ENCODE measurements at regions not wholly inside any gene's neighbourhood (a gene's known extent, or its start where the extent isn't known, plus 50 kb on each side); places are given as distances from the start of the nearest gene placed in this dataset.
"Not testable (repeated sequence)": the region's sequence is repeated elsewhere in the genome, so short reads cannot be mapped to it uniquely, and the experiment has no call there.

DNA sequence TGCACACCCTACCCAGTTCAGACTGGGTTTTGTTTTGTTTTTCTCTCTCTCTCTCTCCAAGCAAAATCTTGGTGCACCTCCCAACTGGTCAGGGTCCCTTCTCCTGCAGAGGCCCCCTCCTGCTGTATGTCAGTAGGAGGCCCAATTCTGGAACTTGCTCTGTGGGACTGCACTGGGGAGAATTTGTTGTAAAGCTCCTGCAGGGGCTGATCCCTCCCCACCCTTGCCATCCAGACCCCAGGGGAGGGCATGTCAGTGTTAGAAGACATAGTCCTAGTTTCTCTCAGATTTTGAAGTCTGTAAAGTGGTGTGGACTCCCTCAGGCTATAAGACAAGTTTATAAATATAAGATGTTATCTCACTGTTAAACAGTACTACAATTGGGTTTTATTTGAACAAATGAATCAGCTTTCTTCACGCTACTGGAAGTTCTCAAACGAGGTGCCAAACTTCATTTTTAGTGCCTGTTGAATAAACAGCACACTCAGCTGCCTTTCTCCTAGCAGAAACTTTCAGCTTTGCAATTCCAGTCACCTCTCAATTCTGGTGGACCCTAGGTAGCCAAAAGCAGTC is 88.6 kb upstream of the FRMPD3 start:
- H3K4me1 ChIP-seq (ENCODE audit: control insufficient read depth, insufficient read depth, low read length), result peaks cover 4% of the 10 kb centered on the region
- H3K4me3 ChIP-seq (ENCODE audit: low read length in 2 of 2), result no peak overlapping the region
- no peaks in the 10 kb centered on the region for H3K36me3 ChIP-seq (ENCODE audit: control insufficient read depth in 2 of 2, insufficient read depth in 2 of 2, low read length in 2 of 2)
- no peaks in the 10 kb centered on the region for H3K9me3 ChIP-seq (ENCODE audit: control insufficient read depth in 2 of 2, low read length in 2 of 2)
- H3K27ac ChIP-seq (ENCODE audit: low read length), result peak overlapping the region; percentile 31
- H3K27me3 ChIP-seq (ENCODE audit: control insufficient read depth in 1 of 2, insufficient read depth in 2 of 2, low read length in 2 of 2), result peaks cover 0 to 17% of the 10 kb centered on the region in 2 donors
- H3K9ac ChIP-seq (ENCODE audit: low read length in 2 of 2), result no peak overlapping the region

DNA sequence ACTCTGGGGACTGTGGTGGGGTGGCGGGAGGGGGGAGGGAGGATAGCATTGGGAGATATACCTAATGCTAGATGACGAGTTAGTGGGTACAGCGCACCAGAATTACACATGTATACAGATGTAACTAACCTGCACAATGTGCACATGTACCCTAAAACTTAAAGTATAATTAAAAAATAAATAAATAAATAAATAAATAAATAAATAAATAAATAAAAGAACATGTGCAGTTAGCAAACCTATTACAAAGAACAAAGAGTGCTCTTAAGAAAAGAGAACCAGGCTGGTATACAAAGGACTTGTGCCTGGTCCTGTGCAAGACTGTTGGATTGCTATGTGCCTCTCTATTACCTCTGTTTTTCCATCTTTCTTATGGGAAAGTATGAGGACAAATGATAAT is 79.3 kb upstream of the FRMPD3 start:
- not testable (repeated sequence) for H3K9me3 ChIP-seq (ENCODE audit: control insufficient read depth in 2 of 2, low read length in 2 of 2); H3K27ac ChIP-seq (ENCODE audit: low read length); H3K4me3 ChIP-seq (ENCODE audit: low read length in 2 of 2); H3K4me1 ChIP-seq (ENCODE audit: control insufficient read depth, insufficient read depth, low read length); H3K27me3 ChIP-seq (ENCODE audit: control insufficient read depth in 1 of 2, insufficient read depth in 2 of 2, low read length in 2 of 2); H3K36me3 ChIP-seq (ENCODE audit: control insufficient read depth in 2 of 2, insufficient read depth in 2 of 2, low read length in 2 of 2); H3K9ac ChIP-seq (ENCODE audit: low read length in 2 of 2)

DNA sequence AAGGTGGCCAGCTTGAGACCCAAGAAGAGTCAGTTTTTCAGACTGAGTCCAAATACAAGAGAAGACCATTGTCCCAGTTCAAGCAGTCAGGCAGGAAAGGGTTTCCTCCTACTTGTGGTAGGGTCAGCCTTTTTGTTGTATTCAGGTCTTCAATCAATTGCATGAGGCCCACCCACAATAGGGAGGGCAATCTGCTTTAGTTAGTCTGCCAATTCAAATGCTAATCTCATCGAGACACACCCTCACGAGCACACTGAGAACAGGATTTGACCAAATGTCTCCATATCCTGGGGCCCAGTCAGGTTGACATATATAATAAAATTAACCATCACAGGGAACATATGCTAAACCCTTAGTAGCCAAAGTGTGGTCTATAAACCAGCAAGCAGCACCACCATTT is 75.3 kb upstream of the FRMPD3 start:
- no peak overlapping the region for H3K9ac ChIP-seq (ENCODE audit: low read length in 2 of 2)
- no peaks in the 10 kb centered on the region for H3K4me1 ChIP-seq (ENCODE audit: control insufficient read depth, insufficient read depth, low read length)
- no peak overlapping the region for H3K27ac ChIP-seq (ENCODE audit: low read length)
- no peaks in the 10 kb centered on the region for H3K36me3 ChIP-seq (ENCODE audit: control insufficient read depth in 2 of 2, insufficient read depth in 2 of 2, low read length in 2 of 2)
- no peaks in the 10 kb centered on the region for H3K27me3 ChIP-seq (ENCODE audit: control insufficient read depth in 1 of 2, insufficient read depth in 2 of 2, low read length in 2 of 2)
- H3K4me3 ChIP-seq (ENCODE audit: low read length in 2 of 2), result no peak overlapping the region
- no peaks in the 10 kb centered on the region for H3K9me3 ChIP-seq (ENCODE audit: control insufficient read depth in 2 of 2, low read length in 2 of 2)

DNA sequence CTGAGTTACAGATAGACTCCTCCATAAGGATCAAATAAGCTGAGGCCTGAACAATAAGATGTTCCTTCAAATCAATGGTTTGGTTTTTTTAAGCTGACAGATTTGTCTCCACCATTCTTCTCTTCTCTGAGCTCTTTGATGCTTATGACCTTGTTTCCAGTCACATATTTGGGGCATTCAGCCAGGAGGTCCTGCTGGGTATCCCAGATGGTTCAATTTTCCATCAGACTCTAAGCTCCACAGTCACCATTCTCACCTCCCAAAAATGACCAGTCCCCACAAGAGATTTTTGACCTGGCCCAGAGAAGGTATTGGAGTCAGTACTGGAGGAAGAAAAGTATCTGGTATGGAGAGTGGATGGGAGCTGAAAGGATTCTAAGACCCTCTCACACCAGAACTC is 74.6 kb upstream of the FRMPD3 start:
- H3K27ac ChIP-seq (ENCODE audit: low read length), result no peak overlapping the region
- H3K9me3 ChIP-seq (ENCODE audit: control insufficient read depth in 2 of 2, low read length in 2 of 2), result no peaks in the 10 kb centered on the region
- no peaks in the 10 kb centered on the region for H3K4me1 ChIP-seq (ENCODE audit: control insufficient read depth, insufficient read depth, low read length)
- H3K9ac ChIP-seq (ENCODE audit: low read length in 2 of 2), result no peak overlapping the region
- H3K36me3 ChIP-seq (ENCODE audit: control insufficient read depth in 2 of 2, insufficient read depth in 2 of 2, low read length in 2 of 2), result no peaks in the 10 kb centered on the region
- H3K4me3 ChIP-seq (ENCODE audit: low read length in 2 of 2), result no peak overlapping the region
- no peaks in the 10 kb centered on the region for H3K27me3 ChIP-seq (ENCODE audit: control insufficient read depth in 1 of 2, insufficient read depth in 2 of 2, low read length in 2 of 2)

DNA sequence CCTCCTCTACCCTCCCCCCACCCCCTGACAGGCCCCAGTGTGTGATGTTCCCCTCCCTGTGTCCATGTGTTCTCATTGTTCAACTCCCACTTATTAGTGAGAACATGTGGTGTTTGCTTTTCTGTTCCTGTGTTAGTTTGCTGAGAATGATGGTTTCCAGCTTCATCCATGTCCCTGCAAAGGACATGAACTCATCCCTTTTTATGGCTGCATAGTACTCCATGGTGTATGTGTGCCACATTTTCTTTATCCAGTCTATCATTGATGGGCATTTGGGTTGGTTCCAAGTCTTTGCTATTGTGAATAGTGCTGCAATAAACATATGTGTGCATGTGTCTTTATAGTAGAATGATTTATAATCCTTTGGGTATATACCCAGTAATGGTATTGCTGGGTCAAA is 73.3 kb upstream of the FRMPD3 start:
- H3K27ac ChIP-seq (ENCODE audit: low read length); H3K4me1 ChIP-seq (ENCODE audit: control insufficient read depth, insufficient read depth, low read length); H3K27me3 ChIP-seq (ENCODE audit: control insufficient read depth in 1 of 2, insufficient read depth in 2 of 2, low read length in 2 of 2); H3K4me3 ChIP-seq (ENCODE audit: low read length in 2 of 2); H3K9ac ChIP-seq (ENCODE audit: low read length in 2 of 2); H3K36me3 ChIP-seq (ENCODE audit: control insufficient read depth in 2 of 2, insufficient read depth in 2 of 2, low read length in 2 of 2); H3K9me3 ChIP-seq (ENCODE audit: control insufficient read depth in 2 of 2, low read length in 2 of 2): not testable (repeated sequence)

DNA sequence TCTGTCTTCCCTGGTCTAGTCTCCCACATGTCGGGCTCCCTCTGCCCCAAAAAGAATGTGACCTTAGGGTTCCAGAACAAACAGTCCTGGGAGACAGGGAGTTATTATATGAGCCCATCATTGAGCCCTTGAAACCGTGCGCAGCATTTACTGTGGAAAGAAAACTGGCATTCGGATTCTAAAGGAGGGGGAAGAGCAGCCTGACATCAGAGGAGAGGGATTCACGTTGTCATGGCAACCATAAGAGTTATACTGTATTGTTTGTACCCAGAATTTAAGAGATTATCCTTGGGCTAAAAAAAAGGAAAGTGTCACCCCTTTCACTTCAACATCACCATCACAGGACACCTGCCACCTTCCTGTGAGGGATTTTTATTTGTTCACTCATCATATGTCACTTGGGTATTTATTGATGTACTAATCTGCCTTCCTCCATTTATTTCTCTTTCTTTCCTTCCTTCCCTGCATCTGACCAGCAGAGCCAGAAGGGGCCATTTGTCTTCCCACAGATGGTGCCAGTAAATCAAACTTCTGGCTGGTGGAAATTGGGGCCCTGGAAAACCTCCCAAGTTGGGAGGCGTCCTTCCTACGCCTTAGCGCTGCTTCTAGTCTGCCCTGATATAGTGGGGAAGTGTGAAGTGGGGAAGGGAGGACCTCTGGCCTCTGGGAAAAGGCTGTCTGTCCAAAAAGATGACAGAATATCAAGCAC is 64.9 kb upstream of the FRMPD3 start:
- Histone ChIP-seq H3K27me3 (ENCODE audit: control insufficient read depth in 1 of 2, insufficient read depth in 2 of 2, low read length in 2 of 2) (peaks cover 0 to 14% of the 10 kb centered on the region in 2 donors), H3K4me3 (ENCODE audit: low read length in 2 of 2) (no peak overlapping the region), H3K27ac (ENCODE audit: low read length) (no peak overlapping the region), H3K9me3 (ENCODE audit: control insufficient read depth in 2 of 2, low read length in 2 of 2) (no peaks in the 10 kb centered on the region), H3K9ac (ENCODE audit: low read length in 2 of 2) (no peak overlapping the region), H3K4me1 (ENCODE audit: control insufficient read depth, insufficient read depth, low read length) (no peaks in the 10 kb centered on the region), H3K36me3 (ENCODE audit: control insufficient read depth in 2 of 2, insufficient read depth in 2 of 2, low read length in 2 of 2) (no peaks in the 10 kb centered on the region)

DNA sequence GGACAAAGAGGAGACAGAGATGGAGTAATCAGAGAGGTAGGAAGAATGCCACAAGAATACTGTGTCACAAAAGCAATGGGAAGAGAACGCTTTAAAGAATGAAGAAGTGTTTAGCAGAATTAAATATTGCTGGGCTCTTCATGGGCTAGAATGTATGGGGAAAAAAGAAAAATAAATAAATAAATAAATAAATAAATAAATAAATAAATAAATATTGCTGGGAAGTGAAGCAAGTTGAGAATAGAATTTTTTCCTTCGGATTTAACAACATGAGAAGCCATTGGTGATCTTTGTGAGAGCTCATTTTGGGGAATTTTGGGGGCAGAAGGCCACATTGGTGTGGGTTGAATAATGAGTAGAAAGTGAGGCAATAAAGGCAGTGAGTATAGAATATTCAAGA is 59.7 kb upstream of the FRMPD3 start:
- Histone ChIP-seq H3K4me1 (ENCODE audit: control insufficient read depth, insufficient read depth, low read length) (no peaks in the 10 kb centered on the region), H3K9me3 (ENCODE audit: control insufficient read depth in 2 of 2, low read length in 2 of 2) (no peaks in the 10 kb centered on the region), H3K9ac (ENCODE audit: low read length in 2 of 2) (no peak overlapping the region), H3K4me3 (ENCODE audit: low read length in 2 of 2) (no peak overlapping the region), H3K27me3 (ENCODE audit: control insufficient read depth in 1 of 2, insufficient read depth in 2 of 2, low read length in 2 of 2) (peaks cover 0 to 7% of the 10 kb centered on the region in 2 donors), H3K27ac (ENCODE audit: low read length) (no peak overlapping the region), H3K36me3 (ENCODE audit: control insufficient read depth in 2 of 2, insufficient read depth in 2 of 2, low read length in 2 of 2) (no peaks in the 10 kb centered on the region)

DNA sequence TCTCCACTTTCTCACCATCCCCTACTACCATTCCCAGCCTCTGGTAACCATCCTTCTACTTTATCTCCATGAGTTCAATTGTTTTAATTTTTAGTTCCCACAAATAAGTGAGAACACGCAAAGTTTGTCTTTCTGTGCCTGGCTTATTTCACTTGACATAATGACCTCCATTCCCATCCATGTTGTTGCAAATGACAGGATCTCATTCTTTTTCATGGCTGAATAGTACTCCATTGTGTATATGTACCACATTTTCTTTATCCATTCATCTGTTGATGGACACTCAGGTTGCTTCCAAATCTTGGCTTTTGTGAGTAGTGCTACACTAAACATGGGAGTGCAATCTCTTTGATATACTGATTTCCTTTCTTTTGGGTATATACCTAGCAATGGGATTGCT is 55.8 kb upstream of the FRMPD3 start:
- not testable (repeated sequence) for H3K27ac ChIP-seq (ENCODE audit: low read length); H3K27me3 ChIP-seq (ENCODE audit: control insufficient read depth in 1 of 2, insufficient read depth in 2 of 2, low read length in 2 of 2); H3K36me3 ChIP-seq (ENCODE audit: control insufficient read depth in 2 of 2, insufficient read depth in 2 of 2, low read length in 2 of 2); H3K9me3 ChIP-seq (ENCODE audit: control insufficient read depth in 2 of 2, low read length in 2 of 2); H3K4me3 ChIP-seq (ENCODE audit: low read length in 2 of 2); H3K9ac ChIP-seq (ENCODE audit: low read length in 2 of 2); H3K4me1 ChIP-seq (ENCODE audit: control insufficient read depth, insufficient read depth, low read length)

DNA sequence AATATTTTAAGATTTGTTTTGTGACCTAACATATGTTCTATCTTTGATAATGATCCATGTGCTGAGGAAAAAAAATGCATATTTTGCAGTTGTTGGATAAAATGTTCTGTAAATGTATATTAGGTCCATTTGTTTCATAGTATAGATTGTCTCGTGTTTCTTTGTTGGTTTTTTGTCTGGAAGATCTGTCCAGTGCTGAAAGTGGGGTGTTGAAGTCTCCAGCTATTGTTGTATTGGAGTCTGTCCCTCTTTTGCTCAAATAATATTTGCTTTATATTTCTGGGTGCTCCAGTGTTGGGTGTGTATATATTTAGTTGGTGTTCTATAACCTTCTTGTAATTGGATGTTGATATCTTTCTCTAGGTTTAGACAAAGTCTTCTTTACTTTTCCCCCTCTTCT is 53.2 kb upstream of the FRMPD3 start:
- H3K9me3 ChIP-seq (ENCODE audit: control insufficient read depth in 2 of 2, low read length in 2 of 2), result no peaks in the 10 kb centered on the region
- H3K27ac ChIP-seq (ENCODE audit: low read length), result no peak overlapping the region
- no peak overlapping the region for H3K9ac ChIP-seq (ENCODE audit: low read length in 2 of 2)
- H3K4me1 ChIP-seq (ENCODE audit: control insufficient read depth, insufficient read depth, low read length), result no peaks in the 10 kb centered on the region
- H3K4me3 ChIP-seq (ENCODE audit: low read length in 2 of 2), result no peak overlapping the region
- H3K36me3 ChIP-seq (ENCODE audit: control insufficient read depth in 2 of 2, insufficient read depth in 2 of 2, low read length in 2 of 2), result no peaks in the 10 kb centered on the region
- H3K27me3 ChIP-seq (ENCODE audit: control insufficient read depth in 1 of 2, insufficient read depth in 2 of 2, low read length in 2 of 2), result no peaks in the 10 kb centered on the region

DNA sequence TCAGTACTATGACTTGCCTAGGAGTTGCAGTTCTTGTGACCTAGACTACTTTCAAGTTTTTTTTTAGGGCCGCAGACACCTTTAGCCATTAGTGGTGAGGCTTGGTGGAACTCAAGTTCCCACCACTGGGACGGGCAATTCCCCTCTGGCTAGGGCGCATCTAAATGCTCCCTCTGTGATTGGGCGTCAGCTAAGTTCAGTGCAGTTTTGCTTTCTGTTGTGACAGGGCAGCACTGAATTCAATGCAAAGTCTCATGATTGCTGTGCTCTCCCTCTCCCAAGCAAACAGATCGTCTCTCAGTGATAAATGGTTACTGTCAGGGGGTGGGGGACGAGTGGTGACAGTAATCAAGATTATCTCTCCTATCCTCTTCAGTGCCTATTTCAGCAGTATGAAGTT is 52.7 kb upstream of the FRMPD3 start:
- Histone ChIP-seq H3K9me3 (ENCODE audit: control insufficient read depth in 2 of 2, low read length in 2 of 2) (no peaks in the 10 kb centered on the region), H3K27me3 (ENCODE audit: control insufficient read depth in 1 of 2, insufficient read depth in 2 of 2, low read length in 2 of 2) (no peaks in the 10 kb centered on the region), H3K36me3 (ENCODE audit: control insufficient read depth in 2 of 2, insufficient read depth in 2 of 2, low read length in 2 of 2) (no peaks in the 10 kb centered on the region), H3K27ac (ENCODE audit: low read length) (no peak overlapping the region), H3K9ac (ENCODE audit: low read length in 2 of 2) (no peak overlapping the region), H3K4me1 (ENCODE audit: control insufficient read depth, insufficient read depth, low read length) (no peaks in the 10 kb centered on the region), H3K4me3 (ENCODE audit: low read length in 2 of 2) (no peak overlapping the region)

DNA sequence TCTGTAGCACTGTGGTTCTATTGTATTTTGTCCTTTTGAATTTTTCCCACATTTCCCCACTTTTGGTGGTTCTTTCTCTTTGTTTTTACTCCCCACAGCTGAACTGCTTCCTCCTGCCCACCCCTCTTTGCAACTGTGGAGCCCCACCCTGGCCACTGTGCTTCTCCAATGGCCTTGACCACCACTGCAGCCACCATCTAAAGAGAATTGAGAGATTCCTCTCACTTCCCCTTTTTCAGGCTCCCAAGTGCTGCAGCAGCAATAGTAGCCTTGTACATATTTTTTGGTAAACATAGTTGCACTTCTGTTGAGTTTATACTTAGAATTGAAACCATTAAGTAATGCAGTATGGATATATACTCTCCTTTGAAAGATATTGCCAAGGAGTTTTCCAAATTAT is 51.3 kb upstream of the FRMPD3 start:
- Histone ChIP-seq H3K9me3 (ENCODE audit: control insufficient read depth in 2 of 2, low read length in 2 of 2) (no peaks in the 10 kb centered on the region), H3K4me3 (ENCODE audit: low read length in 2 of 2) (no peak overlapping the region), H3K9ac (ENCODE audit: low read length in 2 of 2) (no peak overlapping the region), H3K36me3 (ENCODE audit: control insufficient read depth in 2 of 2, insufficient read depth in 2 of 2, low read length in 2 of 2) (no peaks in the 10 kb centered on the region), H3K27me3 (ENCODE audit: control insufficient read depth in 1 of 2, insufficient read depth in 2 of 2, low read length in 2 of 2) (no peaks in the 10 kb centered on the region), H3K4me1 (ENCODE audit: control insufficient read depth, insufficient read depth, low read length) (no peaks in the 10 kb centered on the region), H3K27ac (ENCODE audit: low read length) (no peak overlapping the region)

Measured in stomach smooth muscle (tissue), 2 donors.